IMR-90 (cell line): ENCODE measurements at regions not wholly inside any gene's neighbourhood (a gene's known extent, or its start where the extent isn't known, plus 50 kb on each side); places are given as distances from the start of the nearest gene placed in this dataset.

Experiments used
- ATAC-seq: fragments of 200-7000 bp; cut with Tn5 transposase; 2 replicates; pipeline ENCODE4 v1.9.1; 2020; ENCODE audit warnings: low read depth, mild to moderate bottlenecking, moderate library complexity
- BruUV-seq: library from RNA; stranded (reverse); fragments of 400-500 nt; replicated peaks from 2 replicates; lab custom pipeline; 2021; lab: Mats Ljungman, UMichigan
- CTCF ChIA-PET: fragments of 300-600 bp; formaldehyde crosslinking; extraction: SDS; loops from one replicate; lab custom pipeline; 2021; ENCODE audit warnings: antibody characterized with exemption; lab: Yijun Ruan, JAX
- POLR2A ChIA-PET: fragments of 300-600 bp; sonication (Branson Sonifier 250); formaldehyde crosslinking; loops from one replicate; lab custom pipeline; 2022; ENCODE audit warnings: antibody characterized with exemption; ENCODE audit not compliant: unreplicated experiment; lab: Charles Lee
- DNase-seq: peaks from one replicate; pipeline ENCODE4 v3.0.0; 2013
- H2AFZ ChIP-seq: replicated peaks from 2 replicates; pipeline ENCODE3; 2013; ENCODE audit warnings: low read length, mild to moderate bottlenecking; ENCODE audit not compliant: poor library complexity
- H2AK5ac ChIP-seq: 2 replicates; pipeline ENCODE4 v1.6.1; 2013; ENCODE audit warnings: low read depth, low read length, inconsistent platforms
- H2AK9ac ChIP-seq: replicated peaks from 2 replicates; pipeline ENCODE3; 2013; ENCODE audit warnings: mild to moderate bottlenecking, low read depth, low read length, moderate library complexity; ENCODE audit not compliant: poor library complexity
- H2BK120ac ChIP-seq: 2 replicates; pipeline ENCODE4 v1.6.1; 2013; ENCODE audit warnings: low read depth, low read length, inconsistent platforms
- H2BK15ac ChIP-seq: 3 replicates; pipeline ENCODE4 v1.6.1; 2013; ENCODE audit warnings: low read depth, low read length, inconsistent platforms
- H2BK20ac ChIP-seq: 2 replicates; pipeline ENCODE4 v1.6.1; 2013; ENCODE audit warnings: low read depth, mild to moderate bottlenecking, inconsistent platforms, low read length, moderate library complexity
- H2BK5ac ChIP-seq: 2 replicates; pipeline ENCODE4 v1.6.1; 2013; ENCODE audit warnings: mild to moderate bottlenecking, low read depth, low read length, inconsistent platforms; ENCODE audit not compliant: poor library complexity, severe bottlenecking
- H3K14ac ChIP-seq: replicated peaks from 2 replicates; pipeline ENCODE4 v1.6.1; 2013; ENCODE audit warnings: low read depth, low read length, inconsistent platforms
- H3K18ac ChIP-seq: 2 replicates; pipeline ENCODE4 v1.6.1; 2013; ENCODE audit warnings: low read depth, low read length, control low read depth
- H3K23ac ChIP-seq: 2 replicates; pipeline ENCODE4 v1.6.1; 2013; ENCODE audit warnings: low read depth, low read length, inconsistent platforms
- H3K27ac ChIP-seq: 2 replicates; pipeline ENCODE4 v1.5.1; 2013; ENCODE audit warnings: mild to moderate bottlenecking, control low read depth, low read length; ENCODE audit not compliant: insufficient read depth
- H3K27me3 ChIP-seq: 2 replicates; pipeline ENCODE4 v1.6.1; 2013; ENCODE audit warnings: low read length; ENCODE audit not compliant: control insufficient read depth, insufficient read depth
- H3K36me3 ChIP-seq: 2 replicates; pipeline ENCODE4 v1.6.1; 2013; ENCODE audit warnings: low read length, mixed read lengths; ENCODE audit not compliant: control insufficient read depth, insufficient read depth
- H3K4ac ChIP-seq: 2 replicates; pipeline ENCODE4 v1.6.1; 2013; ENCODE audit warnings: low read depth, low read length, inconsistent platforms
- H3K4me1 ChIP-seq: 2 replicates; pipeline ENCODE4 v1.6.1; 2013; ENCODE audit warnings: low read length, mixed read lengths; ENCODE audit not compliant: control insufficient read depth, insufficient read depth
- H3K4me2 ChIP-seq: 2 replicates; pipeline ENCODE4 v1.6.1; 2013; ENCODE audit warnings: low read depth, mild to moderate bottlenecking, control low read depth, low read length, moderate library complexity
- H3K4me3 ChIP-seq: 2 replicates; pipeline ENCODE4 v1.5.1; 2013; ENCODE audit warnings: low read depth, mild to moderate bottlenecking, control low read depth, low read length, moderate library complexity; ENCODE audit not compliant: insufficient read depth
- H3K56ac ChIP-seq: 2 replicates; pipeline ENCODE4 v1.6.1; 2013; ENCODE audit warnings: low read length, inconsistent platforms; ENCODE audit not compliant: insufficient read depth; ENCODE audit errors: extremely low read depth
- H3K79me1 ChIP-seq, 2 experiments: 2 replicates each; pipeline ENCODE4 v1.6.1; 2013; ENCODE audit warnings: low read length in 2 of 2, inconsistent platforms in 1 of 2, low read depth in 1 of 2
- H3K9ac ChIP-seq: 2 replicates; pipeline ENCODE4 v1.6.1; 2013; ENCODE audit warnings: low read depth, low read length, control low read depth
- H3K9me1 ChIP-seq: 2 replicates; pipeline ENCODE4 v1.6.1; 2013; ENCODE audit warnings: low read length, inconsistent platforms; ENCODE audit not compliant: insufficient read depth
- H3K9me3 ChIP-seq: 2 replicates; pipeline ENCODE4 v1.6.1; 2013; ENCODE audit warnings: low read length; ENCODE audit not compliant: control insufficient read depth, insufficient read depth
- H4K20me1 ChIP-seq: 2 replicates; pipeline ENCODE4 v1.6.1; 2013; ENCODE audit warnings: low read length, inconsistent platforms; ENCODE audit not compliant: insufficient read depth
- H4K5ac ChIP-seq: 2 replicates; pipeline ENCODE4 v1.6.1; 2013; ENCODE audit warnings: mild to moderate bottlenecking, low read depth, low read length, control low read depth
- H4K8ac ChIP-seq, 2 experiments: 2 replicates each; pipeline ENCODE4 v1.6.1; 2013; ENCODE audit warnings: low read depth in 2 of 2, low read length in 2 of 2, control low read depth in 1 of 2, inconsistent platforms in 1 of 2
- H4K91ac ChIP-seq: 2 replicates; pipeline ENCODE4 v1.6.1; 2013; ENCODE audit warnings: low read depth, low read length, inconsistent platforms; ENCODE audit not compliant: insufficient read depth
- BHLHE40 ChIP-seq: fragments of 150-350 bp; IDR thresholded peaks from 2 replicates; pipeline ENCODE4 v1.6.1; 2016; ENCODE audit warnings: mild to moderate bottlenecking, low read depth, low read length
- CEBPB ChIP-seq: IDR thresholded peaks from 2 replicates; pipeline ENCODE4 v1.6.1; 2012; ENCODE audit warnings: low read depth, low read length, improper control_type of control experiment
- CHD1 ChIP-seq: IDR thresholded peaks from 2 replicates; pipeline ENCODE4 v1.6.1; 2012; ENCODE audit warnings: low read depth, low read length, improper control_type of control experiment
- FOS ChIP-seq: fragments of 150-350 bp; IDR thresholded peaks from 2 replicates; pipeline ENCODE4 v1.6.1; 2016; ENCODE audit warnings: low read depth, low read length
- MAFK ChIP-seq: IDR thresholded peaks from 2 replicates; pipeline ENCODE4 v1.6.1; 2012; ENCODE audit warnings: low read depth, low read length, improper control_type of control experiment
- MAZ ChIP-seq: IDR thresholded peaks from 2 replicates; pipeline ENCODE4 v1.6.1; 2012; ENCODE audit warnings: low read depth, mild to moderate bottlenecking, low read length, improper control_type of control experiment, moderate library complexity, borderline replicate concordance
- MXI1 ChIP-seq: IDR thresholded peaks from 2 replicates; pipeline ENCODE4 v1.6.1; 2012; ENCODE audit warnings: low read depth, mild to moderate bottlenecking, low read length, moderate library complexity, borderline replicate concordance
- NFE2L2 ChIP-seq: fragments of 150-350 bp; IDR thresholded peaks from 2 replicates; pipeline ENCODE4 v1.6.1; 2016; ENCODE audit warnings: low read depth, mild to moderate bottlenecking, low read length
- POLR2A ChIP-seq: IDR thresholded peaks from 2 replicates; pipeline ENCODE4 v1.6.1; 2012; ENCODE audit warnings: mild to moderate bottlenecking, low read depth, low read length
- RAD21 ChIP-seq: IDR thresholded peaks from 2 replicates; pipeline ENCODE4 v1.6.1; 2012; ENCODE audit warnings: low read length, improper control_type of control experiment
- RCOR1 ChIP-seq: IDR thresholded peaks from 2 replicates; pipeline ENCODE4 v1.6.1; 2012; ENCODE audit warnings: mild to moderate bottlenecking, low read length, improper control_type of control experiment; ENCODE audit not compliant: insufficient replicate concordance
- RFX5 ChIP-seq: IDR thresholded peaks from 2 replicates; pipeline ENCODE4 v1.8.0; 2012; ENCODE audit warnings: low read depth, mild to moderate bottlenecking, low read length, moderate library complexity
- SMC3 ChIP-seq: fragments of 150-350 bp; IDR thresholded peaks from 2 replicates; pipeline ENCODE4 v1.6.1; 2016; ENCODE audit warnings: low read depth, mild to moderate bottlenecking, antibody characterized with exemption, low read length, moderate library complexity
- WGBS, 2 experiments: methylation state at CpG; one replicate each; pipeline versions ENCODE4 v1.1.5 to v1.1.7; 2013; ENCODE audit warnings: missing lambda C conversion rate in 2 of 2; ENCODE audit not compliant: insufficient read length in 1 of 2; ENCODE audit errors: extremely low coverage in 2 of 2; 5-methylcytosine and 5-hydroxymethylcytosine counted together
- dilution Hi-C: fragments of 300-500 bp; cut with HindIII; formaldehyde crosslinking; loops from one replicate; pipeline ENCODE4 v1.14.3; 2018; ENCODE audit warnings: low sequenced_read_pairs; ENCODE audit not compliant: unreplicated experiment
- in situ Hi-C: fragments of 300-500 bp; cut with MboI; formaldehyde crosslinking; loops from 3 replicates; pipeline ENCODE4 v1.14.3; 2019; ENCODE audit warnings: low sequenced_read_pairs, inconsistent platforms, mixed read lengths
- intact Hi-C: fragments of 100-400 bp; cut with micrococcal nuclease; formaldehyde crosslinking; loops from 2 replicates; pipeline ENCODE4 v1.10.0; 2022
- TF ChIP-seq, protein P1 (sequence below): fragments of 150-350 bp; IDR thresholded peaks from 2 replicates; pipeline ENCODE4 v1.6.1; 2016; ENCODE audit warnings: low read depth, mild to moderate bottlenecking, low read length, moderate library complexity, borderline replicate concordance
- TF ChIP-seq, protein P2 (sequence below): conservative IDR thresholded peaks from 2 replicates; pipeline ENCODE4 v1.5.1; 2012; ENCODE audit warnings: mild to moderate bottlenecking, low read depth, low read length, improper control_type of control experiment
- TF ChIP-seq, protein P3 (sequence below): fragments of 150-350 bp; IDR thresholded peaks from 2 replicates; pipeline ENCODE4 v1.6.1; 2017; ENCODE audit warnings: mild to moderate bottlenecking, antibody characterized with exemption, low read length, low read depth

DNA sequence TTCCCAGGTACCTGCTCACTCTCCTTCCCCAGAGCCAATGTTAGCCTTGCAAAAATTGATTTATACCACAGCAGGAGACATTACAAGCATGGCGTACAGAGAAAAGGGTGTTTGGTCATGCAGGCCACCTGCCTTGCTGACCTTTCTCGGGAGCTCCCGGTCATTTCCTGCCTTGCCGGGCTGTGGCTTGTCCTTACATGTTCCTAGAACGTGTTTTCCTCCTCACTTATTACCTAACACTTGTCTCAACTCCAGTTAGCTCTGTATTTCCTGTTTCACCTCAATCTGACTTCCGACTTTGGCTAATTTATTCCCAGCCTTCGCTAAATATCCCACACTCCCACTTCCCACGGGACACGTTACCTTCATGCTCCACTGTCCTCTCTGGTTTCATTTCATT is 282.5 kb downstream of the ICE1 start:
- H3K18ac ChIP-seq: no peak overlapping the region
- no peak overlapping the region for H3K4ac ChIP-seq
- H3K9me3 ChIP-seq: peaks cover 11% of the 10 kb centered on the region
- no peak overlapping the region for H2AK9ac ChIP-seq
- no peak overlapping the region for H3K56ac ChIP-seq
- CTCF ChIA-PET: no interaction called here
- H2AK5ac ChIP-seq: no peak overlapping the region
- H3K36me3 ChIP-seq: no peaks in the 10 kb centered on the region
- no peak overlapping the region for H4K8ac ChIP-seq
- WGBS, 2 experiments: 41% methylated on average over 4 of the region's 9 CpGs; no CpG with 5 or more reads in 1 of the 2 experiments
- H3K79me1 ChIP-seq: no peaks in the 10 kb centered on the region
- no peak overlapping the region for H3K4me2 ChIP-seq
- intact Hi-C loops: no loop called here
- H3K14ac ChIP-seq: no peak overlapping the region
- TF ChIP-seq POLR2A (no peak), MAFK (no peak), RFX5 (no peak), MXI1 (no peak), MAZ (no peak), SMC3 (no peak), CEBPB (no peak), RCOR1 (no peak), NFE2L2 (no peak), RAD21 (no peak), FOS (no peak), BHLHE40 (no peak), CHD1 (no peak)
- TF ChIP-seq, protein P1, sequence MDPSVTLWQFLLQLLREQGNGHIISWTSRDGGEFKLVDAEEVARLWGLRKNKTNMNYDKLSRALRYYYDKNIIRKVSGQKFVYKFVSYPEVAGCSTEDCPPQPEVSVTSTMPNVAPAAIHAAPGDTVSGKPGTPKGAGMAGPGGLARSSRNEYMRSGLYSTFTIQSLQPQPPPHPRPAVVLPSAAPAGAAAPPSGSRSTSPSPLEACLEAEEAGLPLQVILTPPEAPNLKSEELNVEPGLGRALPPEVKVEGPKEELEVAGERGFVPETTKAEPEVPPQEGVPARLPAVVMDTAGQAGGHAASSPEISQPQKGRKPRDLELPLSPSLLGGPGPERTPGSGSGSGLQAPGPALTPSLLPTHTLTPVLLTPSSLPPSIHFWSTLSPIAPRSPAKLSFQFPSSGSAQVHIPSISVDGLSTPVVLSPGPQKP: no peak
- TF ChIP-seq, protein P2, sequence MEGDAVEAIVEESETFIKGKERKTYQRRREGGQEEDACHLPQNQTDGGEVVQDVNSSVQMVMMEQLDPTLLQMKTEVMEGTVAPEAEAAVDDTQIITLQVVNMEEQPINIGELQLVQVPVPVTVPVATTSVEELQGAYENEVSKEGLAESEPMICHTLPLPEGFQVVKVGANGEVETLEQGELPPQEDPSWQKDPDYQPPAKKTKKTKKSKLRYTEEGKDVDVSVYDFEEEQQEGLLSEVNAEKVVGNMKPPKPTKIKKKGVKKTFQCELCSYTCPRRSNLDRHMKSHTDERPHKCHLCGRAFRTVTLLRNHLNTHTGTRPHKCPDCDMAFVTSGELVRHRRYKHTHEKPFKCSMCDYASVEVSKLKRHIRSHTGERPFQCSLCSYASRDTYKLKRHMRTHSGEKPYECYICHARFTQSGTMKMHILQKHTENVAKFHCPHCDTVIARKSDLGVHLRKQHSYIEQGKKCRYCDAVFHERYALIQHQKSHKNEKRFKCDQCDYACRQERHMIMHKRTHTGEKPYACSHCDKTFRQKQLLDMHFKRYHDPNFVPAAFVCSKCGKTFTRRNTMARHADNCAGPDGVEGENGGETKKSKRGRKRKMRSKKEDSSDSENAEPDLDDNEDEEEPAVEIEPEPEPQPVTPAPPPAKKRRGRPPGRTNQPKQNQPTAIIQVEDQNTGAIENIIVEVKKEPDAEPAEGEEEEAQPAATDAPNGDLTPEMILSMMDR: no peak
- TF ChIP-seq, protein P3, sequence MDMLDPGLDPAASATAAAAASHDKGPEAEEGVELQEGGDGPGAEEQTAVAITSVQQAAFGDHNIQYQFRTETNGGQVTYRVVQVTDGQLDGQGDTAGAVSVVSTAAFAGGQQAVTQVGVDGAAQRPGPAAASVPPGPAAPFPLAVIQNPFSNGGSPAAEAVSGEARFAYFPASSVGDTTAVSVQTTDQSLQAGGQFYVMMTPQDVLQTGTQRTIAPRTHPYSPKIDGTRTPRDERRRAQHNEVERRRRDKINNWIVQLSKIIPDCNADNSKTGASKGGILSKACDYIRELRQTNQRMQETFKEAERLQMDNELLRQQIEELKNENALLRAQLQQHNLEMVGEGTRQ: no peak
- no TSS peak for BruUV-seq
- H3K23ac ChIP-seq: no peak overlapping the region
- no peak overlapping the region for H2BK120ac ChIP-seq
- no peak overlapping the region for H2BK15ac ChIP-seq
- no peak overlapping the region for H2BK5ac ChIP-seq
- H4K5ac ChIP-seq: no peak overlapping the region
- POLR2A ChIA-PET: no interaction called here
- no peak overlapping the region for H2BK20ac ChIP-seq
- no peak for DNase-seq
- peak overlapping the region; percentile 51 for H2AFZ ChIP-seq
- H4K91ac ChIP-seq: no peak overlapping the region
- H3K9ac ChIP-seq: no peak overlapping the region
- dilution Hi-C loops: no loop called here
- no peak for ATAC-seq
- in situ Hi-C loops: no loop called here
- H3K27ac ChIP-seq: no peak overlapping the region
- no peak overlapping the region for H3K4me3 ChIP-seq
- no peaks in the 10 kb centered on the region for H4K20me1 ChIP-seq
- no peaks in the 10 kb centered on the region for H3K4me1 ChIP-seq
- H3K9me1 ChIP-seq: no peaks in the 10 kb centered on the region
- no peaks in the 10 kb centered on the region for H3K27me3 ChIP-seq
